ENCODE measurements at regions not wholly inside any gene's neighbourhood (a gene's known extent, or its start where the extent isn't known, plus 50 kb on each side); places are given as distances from the start of the nearest gene placed in this dataset.

DNA sequence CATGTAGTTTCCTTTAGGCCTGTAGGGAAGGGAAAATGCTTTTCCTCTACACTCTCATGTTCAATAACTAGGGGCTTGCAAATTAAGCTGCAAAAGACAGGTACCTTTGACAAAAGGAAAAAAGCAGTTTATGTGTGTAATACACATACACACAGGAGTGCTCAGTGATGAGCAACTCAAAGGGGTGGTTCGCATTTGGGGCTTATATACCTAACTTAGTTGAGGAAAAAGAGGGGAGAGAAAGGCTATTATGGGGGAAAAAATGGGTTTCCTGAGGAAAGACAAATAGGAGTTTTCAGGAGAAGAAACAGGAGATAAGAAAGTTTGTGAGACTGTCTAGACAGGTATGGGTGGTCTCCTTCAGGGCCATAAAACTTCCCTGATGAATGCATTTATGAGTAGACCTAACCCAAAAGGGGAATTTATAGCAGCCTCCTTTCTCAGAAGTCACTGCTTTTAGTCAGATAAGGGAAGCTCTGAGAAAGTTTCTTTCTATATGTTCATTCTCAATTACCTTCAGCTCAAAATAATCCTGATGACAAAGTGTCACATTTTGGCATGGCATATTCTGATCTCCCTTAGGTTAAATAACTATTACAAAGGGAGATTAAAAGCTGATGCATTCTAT is 55.2 kb upstream of the EZH2 start:
- 67% methylated on average over 1 of the region's 1 CpG for WGBS (ENCODE audit: insufficient coverage)
- Mint-ChIP-seq H3K9me3 (ENCODE audit: insufficient read depth) (no peaks in the 10 kb centered on the region), H3K4me3 (no peak overlapping the region), H3K27ac (no peak overlapping the region), H3K27me3 (no peaks in the 10 kb centered on the region), H3K4me1 (peaks cover 13% of the 10 kb centered on the region)
- H3K4me2 ChIP-seq (replicated peaks; ENCODE audit: low read depth, low read length, poor library complexity, severe bottlenecking) = no peak overlapping the region
- ATAC-seq (ENCODE audit: low read depth) (no peak), DNase-seq (no peak)
- ChIA-PET CTCF (interaction anchor here (1.2 kb wide), 1 partner anchor 52 kb away, joined by 3 read pairs; no protein-coding TSS in a partner anchor), POLR2A (no interaction called here)
- no peak overlapping the region for H3K27ac ChIP-seq (ENCODE audit: low read length in 2 of 2)
- H3K4me1 ChIP-seq (ENCODE audit: control insufficient read depth in 2 of 2, insufficient read depth in 2 of 2, low read length in 2 of 2) = peaks cover 6 to 12% of the 10 kb centered on the region in 2 donors
- intact Hi-C loops (cut with micrococcal nuclease) = no loop called here
- no peak for TF ChIP-seq EZH2 (IDR thresholded peaks at IDR 0.05; ENCODE audit: borderline replicate concordance, insufficient read depth, low read depth, low read length, poor library complexity, severe bottlenecking)
- TF ChIP-seq, protein P1, sequence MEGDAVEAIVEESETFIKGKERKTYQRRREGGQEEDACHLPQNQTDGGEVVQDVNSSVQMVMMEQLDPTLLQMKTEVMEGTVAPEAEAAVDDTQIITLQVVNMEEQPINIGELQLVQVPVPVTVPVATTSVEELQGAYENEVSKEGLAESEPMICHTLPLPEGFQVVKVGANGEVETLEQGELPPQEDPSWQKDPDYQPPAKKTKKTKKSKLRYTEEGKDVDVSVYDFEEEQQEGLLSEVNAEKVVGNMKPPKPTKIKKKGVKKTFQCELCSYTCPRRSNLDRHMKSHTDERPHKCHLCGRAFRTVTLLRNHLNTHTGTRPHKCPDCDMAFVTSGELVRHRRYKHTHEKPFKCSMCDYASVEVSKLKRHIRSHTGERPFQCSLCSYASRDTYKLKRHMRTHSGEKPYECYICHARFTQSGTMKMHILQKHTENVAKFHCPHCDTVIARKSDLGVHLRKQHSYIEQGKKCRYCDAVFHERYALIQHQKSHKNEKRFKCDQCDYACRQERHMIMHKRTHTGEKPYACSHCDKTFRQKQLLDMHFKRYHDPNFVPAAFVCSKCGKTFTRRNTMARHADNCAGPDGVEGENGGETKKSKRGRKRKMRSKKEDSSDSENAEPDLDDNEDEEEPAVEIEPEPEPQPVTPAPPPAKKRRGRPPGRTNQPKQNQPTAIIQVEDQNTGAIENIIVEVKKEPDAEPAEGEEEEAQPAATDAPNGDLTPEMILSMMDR (IDR thresholded peaks at IDR 0.05) = no peak
- no peaks in the 10 kb centered on the region for H4K20me1 ChIP-seq (ENCODE audit: control insufficient read depth, insufficient read depth, low read length, poor library complexity, severe bottlenecking)
- H3K9me3 ChIP-seq (ENCODE audit: control extremely low read depth in 1 of 3, control insufficient read depth in 2 of 3, insufficient read depth in 1 of 3, low read length in 2 of 3) = no peaks in the 10 kb centered on the region
- no peaks in the 10 kb centered on the region for H3K27me3 ChIP-seq (replicated peaks in 1 of 4; ENCODE audit: control extremely low read depth in 1 of 4, control insufficient read depth in 3 of 4, insufficient read depth in 4 of 4, low read length in 3 of 4)
- H3K9ac ChIP-seq (ENCODE audit: low read length) = no peak overlapping the region
- no peak overlapping the region for H3K4me3 ChIP-seq (ENCODE audit: control extremely low read depth in 1 of 5, extremely low read depth in 1 of 5, insufficient read depth in 1 of 5, low read depth in 2 of 5, low read length in 4 of 5)
- H2AFZ ChIP-seq (ENCODE audit: insufficient read depth, low read depth, low read length, poor library complexity, severe bottlenecking) = no peak overlapping the region
- no peaks in the 10 kb centered on the region for H3K79me2 ChIP-seq (ENCODE audit: control insufficient read depth, insufficient read depth, low read length)
- H3K36me3 ChIP-seq (replicated peaks in 1 of 2; ENCODE audit: control extremely low read depth in 1 of 2, control insufficient read depth in 1 of 2, extremely low read depth in 1 of 2, insufficient read depth in 2 of 2, low read length in 1 of 2) = no peaks in the 10 kb centered on the region

DNA sequence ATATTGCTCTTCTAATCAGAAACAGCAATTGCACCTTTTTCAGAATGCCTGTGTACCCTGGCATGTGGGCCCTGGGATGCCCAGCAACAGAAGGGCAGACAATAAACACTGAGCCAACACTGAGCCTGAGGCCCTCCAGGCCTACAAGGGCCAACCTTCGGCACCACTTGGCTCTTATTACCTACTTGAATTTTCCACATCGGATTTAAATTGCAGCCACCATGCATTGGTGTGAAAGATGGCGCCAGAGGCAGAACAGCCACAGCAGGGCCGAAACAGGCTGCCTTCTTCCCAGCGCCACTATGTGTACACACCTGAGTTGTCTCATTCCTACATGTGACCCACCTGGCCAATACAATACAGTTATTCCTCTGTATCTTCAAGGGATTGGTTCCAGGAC is 51.4 kb upstream of the EZH2 start:
- peaks cover 6% of the 10 kb centered on the region for H3K4me1 Mint-ChIP-seq
- no peaks in the 10 kb centered on the region for H3K9me3 Mint-ChIP-seq (ENCODE audit: insufficient read depth)
- intact Hi-C loops (cut with micrococcal nuclease) = no loop called here
- Histone ChIP-seq H3K4me1 (ENCODE audit: control insufficient read depth in 2 of 2, insufficient read depth in 2 of 2, low read length in 2 of 2) (peaks cover 3 to 5% of the 10 kb centered on the region in 2 donors), H3K4me3 (ENCODE audit: control extremely low read depth in 1 of 5, extremely low read depth in 1 of 5, insufficient read depth in 1 of 5, low read depth in 2 of 5, low read length in 4 of 5) (no peak overlapping the region), H3K9me3 (ENCODE audit: control extremely low read depth in 1 of 3, control insufficient read depth in 2 of 3, insufficient read depth in 1 of 3, low read length in 2 of 3) (no peaks in the 10 kb centered on the region), H3K27ac (ENCODE audit: low read length in 2 of 2) (no peak overlapping the region), H3K9ac (ENCODE audit: low read length) (no peak overlapping the region), H3K79me2 (ENCODE audit: control insufficient read depth, insufficient read depth, low read length) (no peaks in the 10 kb centered on the region), H3K27me3 (replicated peaks in 1 of 4; ENCODE audit: control extremely low read depth in 1 of 4, control insufficient read depth in 3 of 4, insufficient read depth in 4 of 4, low read length in 3 of 4) (no peaks in the 10 kb centered on the region), H3K4me2 (replicated peaks; ENCODE audit: low read depth, low read length, poor library complexity, severe bottlenecking) (no peak overlapping the region), H3K36me3 (replicated peaks in 1 of 2; ENCODE audit: control extremely low read depth in 1 of 2, control insufficient read depth in 1 of 2, extremely low read depth in 1 of 2, insufficient read depth in 2 of 2, low read length in 1 of 2) (no peaks in the 10 kb centered on the region), H4K20me1 (ENCODE audit: control insufficient read depth, insufficient read depth, low read length, poor library complexity, severe bottlenecking) (no peaks in the 10 kb centered on the region), H2AFZ (ENCODE audit: insufficient read depth, low read depth, low read length, poor library complexity, severe bottlenecking) (no peak overlapping the region)
- POLR2A ChIA-PET = no interaction called here
- 98% methylated on average over 5 of the region's 5 CpGs for WGBS (ENCODE audit: insufficient coverage)
- no peak for ATAC-seq (ENCODE audit: low read depth)
- DNase-seq = no peak
- no peaks in the 10 kb centered on the region for H3K27me3 Mint-ChIP-seq
- CTCF ChIA-PET = no interaction called here
- TF ChIP-seq, protein P1 (IDR thresholded peaks at IDR 0.05) = no peak
- TF ChIP-seq EZH2 (IDR thresholded peaks at IDR 0.05; ENCODE audit: borderline replicate concordance, insufficient read depth, low read depth, low read length, poor library complexity, severe bottlenecking) = no peak
- no peak overlapping the region for H3K4me3 Mint-ChIP-seq
- no peak overlapping the region for H3K27ac Mint-ChIP-seq

Measured in B cell (primary cell).